SK-N-SH (cell line): ENCODE measurements at regions not wholly inside any gene's neighbourhood (a gene's known extent, or its start where the extent isn't known, plus 50 kb on each side); places are given as distances from the start of the nearest gene placed in this dataset.

Experiments used
- CTCF ChIA-PET: fragments of 300-600, 350-600 bp; formaldehyde crosslinking; extraction: SDS; loops from one replicate; lab custom pipeline; 2021; lab: Yijun Ruan, JAX
- POLR2A ChIA-PET: fragments of 350-600 bp; sonication (Branson Sonifier 250); formaldehyde crosslinking; extraction: SDS; loops from one replicate; lab custom pipeline; 2020; ENCODE audit warnings: antibody characterized with exemption, inconsistent platforms; lab: Yijun Ruan, JAX
- DNase-seq: peaks from one replicate; pipeline ENCODE4 v3.0.0; 2012
- H2AFZ ChIP-seq: fragments of 200-600 bp; sonication (generic); 2 replicates; pipeline ENCODE4 v1.8.1; 2016; ENCODE audit warnings: antibody characterized with exemption, mild to moderate bottlenecking, low read depth
- H3F3A ChIP-seq: fragments of 200-600 bp; sonication (generic); replicated peaks from 2 replicates; pipeline ENCODE3; 2016; ENCODE audit warnings: antibody characterized with exemption, mild to moderate bottlenecking; ENCODE audit not compliant: insufficient read depth
- H3K27ac ChIP-seq, 2 experiments: fragments of 200-500 bp in 1 of 2; fragments of 200-600 bp in 1 of 2; sonication (Bioruptor generic) in 1 of 2; sonication (generic), shearing (Covaris generic) in 1 of 2; 2 replicates each; pipeline versions ENCODE4 v1.5.1 to v1.6.1; 2014 to 2016; ENCODE audit warnings: low read depth in 2 of 2, inconsistent platforms in 1 of 2, low read length in 1 of 2, mild to moderate bottlenecking in 1 of 2, mixed read lengths in 1 of 2
- H3K27me3 ChIP-seq: fragments of 200-600 bp; sonication (generic), shearing (Covaris generic); 2 replicates; pipeline ENCODE4 v1.6.1; 2016; ENCODE audit warnings: mixed run types; ENCODE audit not compliant: insufficient read depth
- H3K36me3 ChIP-seq, 2 experiments: fragments of 200-500 bp in 1 of 2; fragments of 200-600 bp in 1 of 2; sonication (Bioruptor generic) in 1 of 2; sonication (generic) in 1 of 2; replicated peaks in 1 of 2; 2 replicates each; pipeline versions ENCODE3 to v1.5.1; 2014 to 2016; ENCODE audit warnings: low read length in 1 of 2, mild to moderate bottlenecking in 1 of 2; ENCODE audit not compliant: insufficient read depth in 2 of 2, control insufficient read depth in 1 of 2
- H3K4me1 ChIP-seq, 2 experiments: fragments of 200-500 bp in 1 of 2; fragments of 200-600 bp in 1 of 2; sonication (Bioruptor generic) in 1 of 2; sonication (generic), shearing (Covaris generic) in 1 of 2; 2 replicates each; pipeline versions ENCODE4 v1.5.1 to v1.6.1; 2014 to 2016; ENCODE audit warnings: low read depth in 1 of 2, low read length in 1 of 2, mixed run types in 1 of 2; ENCODE audit not compliant: insufficient read depth in 2 of 2, control insufficient read depth in 1 of 2
- H3K4me2 ChIP-seq: fragments of 200-600 bp; sonication (generic), shearing (Covaris generic); 2 replicates; pipeline ENCODE4 v1.6.1; 2017; ENCODE audit warnings: mixed run types
- H3K4me3 ChIP-seq, 2 experiments: fragments of 200-500 bp in 1 of 2; fragments of 200-600 bp in 1 of 2; sonication (Bioruptor generic) in 1 of 2; sonication (generic), shearing (Covaris generic) in 1 of 2; 2 replicates each; pipeline versions ENCODE4 v1.5.1 to v1.8.1; 2014 to 2016; ENCODE audit warnings: low read depth in 2 of 2, inconsistent platforms in 1 of 2, low read length in 1 of 2, mild to moderate bottlenecking in 1 of 2, mixed read lengths in 1 of 2, moderate library complexity in 1 of 2
- H3K79me2 ChIP-seq: fragments of 200-600 bp; sonication (generic); 2 replicates; pipeline ENCODE4 v1.8.1; 2017; ENCODE audit warnings: mild to moderate bottlenecking; ENCODE audit not compliant: insufficient read depth
- H3K9ac ChIP-seq: fragments of 200-600 bp; sonication (generic); 2 replicates; pipeline ENCODE4 v1.6.1; 2017; ENCODE audit warnings: mixed run types
- H3K9me2 ChIP-seq: fragments of 200-600 bp; sonication (generic); 2 replicates; pipeline ENCODE4 v1.6.1; 2017; ENCODE audit warnings: mixed run types
- H3K9me3 ChIP-seq: fragments of 200-600 bp; sonication (generic); 2 replicates; pipeline ENCODE4 v1.6.1; 2017; ENCODE audit warnings: mixed run types, mild to moderate bottlenecking, moderate library complexity
- H4K20me1 ChIP-seq: fragments of 200-600 bp; sonication (generic); 2 replicates; pipeline ENCODE4 v1.6.1; 2017; ENCODE audit warnings: mild to moderate bottlenecking, mixed run types; ENCODE audit not compliant: insufficient read depth
- EP300 ChIP-seq, 2 experiments: IDR thresholded peaks; 2 replicates each; pipeline versions ENCODE4 v1.4.0 to v1.6.1; 2012; ENCODE audit warnings: borderline replicate concordance in 1 of 2, low read depth in 1 of 2, low read length in 1 of 2
- EZH2phosphoT487 ChIP-seq: fragments of 200-600 bp; sonication (generic); IDR thresholded peaks from 2 replicates; pipeline ENCODE4 v1.6.1; 2017; ENCODE audit warnings: low read depth, mixed run types, mild to moderate bottlenecking, antibody characterized with exemption, moderate library complexity, borderline replicate concordance
- FOSL2 ChIP-seq: IDR thresholded peaks from 2 replicates; pipeline ENCODE4 v1.4.0; 2012; ENCODE audit warnings: low read depth, mild to moderate bottlenecking, moderate library complexity, borderline replicate concordance
- FOXJ3 ChIP-seq: sonication (generic); formaldehyde crosslinking; IDR thresholded peaks from 2 replicates; pipeline ENCODE4 v1.5.1; 2020; ENCODE audit warnings: mild to moderate bottlenecking, missing genetic modification reagents
- GATA2 ChIP-seq: sonication (generic); formaldehyde crosslinking; IDR thresholded peaks from 2 replicates; pipeline ENCODE4 v1.5.0; 2020; ENCODE audit warnings: mild to moderate bottlenecking, missing genetic modification reagents
- MEF2A ChIP-seq: IDR thresholded peaks from 2 replicates; pipeline ENCODE4 v1.4.0; 2012; ENCODE audit warnings: low read depth, borderline replicate concordance
- MXI1 ChIP-seq: IDR thresholded peaks from 2 replicates; pipeline ENCODE4 v1.6.1; 2012; ENCODE audit warnings: mild to moderate bottlenecking, low read depth, low read length, improper control_type of control experiment
- NRF1 ChIP-seq: IDR thresholded peaks from 2 replicates; pipeline ENCODE4 v1.6.1; 2012; ENCODE audit warnings: low read depth, mild to moderate bottlenecking, low read length
- RCOR1 ChIP-seq: fragments of 150-350 bp; IDR thresholded peaks from 2 replicates; pipeline ENCODE4 v1.6.1; 2017; ENCODE audit warnings: antibody characterized with exemption, low read length
- REST ChIP-seq: IDR thresholded peaks from 2 replicates; pipeline ENCODE4 v1.6.1; 2012; ENCODE audit warnings: mild to moderate bottlenecking, low read depth, low read length, moderate library complexity
- TCF12 ChIP-seq: IDR thresholded peaks from 2 replicates; pipeline ENCODE4 v1.4.0; 2012
- USF1 ChIP-seq: IDR thresholded peaks from 2 replicates; pipeline ENCODE4 v1.4.0; 2012; ENCODE audit warnings: low read depth, borderline replicate concordance
- USF2 ChIP-seq: fragments of 150-350 bp; IDR thresholded peaks from 2 replicates; pipeline ENCODE4 v1.6.1; 2017; ENCODE audit warnings: antibody characterized with exemption, low read length, low read depth, borderline replicate concordance
- YY1 ChIP-seq: IDR thresholded peaks from 2 replicates; pipeline ENCODE4 v1.4.0; 2012; ENCODE audit warnings: low read depth, mild to moderate bottlenecking
- ZBTB33 ChIP-seq: IDR thresholded peaks from 2 replicates; pipeline ENCODE4 v1.4.0; 2012; ENCODE audit warnings: low read depth, borderline replicate concordance
- WGBS: methylation state at CpG from one replicate; pipeline ENCODE4 v1.1.6; 2017; ENCODE audit warnings: low lambda C conversion rate; 5-methylcytosine and 5-hydroxymethylcytosine counted together

GRCh38 chr13:73223372-73223781 is 164.6 kb downstream of the KLF5 start:
- Histone ChIP-seq H3K36me3 (no peaks in the 10 kb centered on the region), H3F3A (no peaks in the 10 kb centered on the region), H3K27me3 (no peaks in the 10 kb centered on the region), H4K20me1 (no peaks in the 10 kb centered on the region), H3K4me3 (no peak overlapping the region), H3K9me3 (no peaks in the 10 kb centered on the region), H3K79me2 (no peaks in the 10 kb centered on the region), H3K4me2 (no peak overlapping the region), H3K27ac (no peak overlapping the region), H3K9me2 (no peaks in the 10 kb centered on the region), H2AFZ (no peak overlapping the region), H3K4me1 (no peaks in the 10 kb centered on the region), H3K9ac (no peak overlapping the region)
- CTCF ChIA-PET = no interaction called here
- WGBS = 77% methylated on average over 5 of the region's 5 CpGs
- POLR2A ChIA-PET = no interaction called here
- no peak for DNase-seq
- TF ChIP-seq MXI1 (no peak), TCF12 (no peak), USF2 (no peak), NRF1 (no peak), FOXJ3 (CRISPR knock-in tag) (no peak), EZH2phosphoT487 (no peak), RCOR1 (no peak), GATA2 (CRISPR knock-in tag) (no peak), EP300 (IDR thresholded peaks at IDR 0.05; ENCODE audit: borderline replicate concordance in 1 of 2, low read depth in 1 of 2, low read length in 1 of 2) (no peak), MEF2A (no peak), USF1 (no peak), FOSL2 (no peak), ZBTB33 (no peak)

GRCh38 chr13:73222627-73223305 is 164.0 kb downstream of the KLF5 start:
- Histone ChIP-seq H3K9me3 (no peaks in the 10 kb centered on the region), H2AFZ (no peak overlapping the region), H3K4me3 (no peak overlapping the region), H3K79me2 (no peaks in the 10 kb centered on the region), H3K27ac (no peak overlapping the region), H3K4me2 (no peak overlapping the region), H4K20me1 (no peaks in the 10 kb centered on the region), H3K4me1 (no peaks in the 10 kb centered on the region), H3K27me3 (no peaks in the 10 kb centered on the region), H3F3A (no peaks in the 10 kb centered on the region), H3K36me3 (no peaks in the 10 kb centered on the region), H3K9ac (no peak overlapping the region), H3K9me2 (no peaks in the 10 kb centered on the region)
- DNase-seq = no peak
- 71% methylated on average over 6 of the region's 6 CpGs for WGBS
- POLR2A ChIA-PET = no interaction called here
- CTCF ChIA-PET = no interaction called here
- TF ChIP-seq EP300 (IDR thresholded peaks at IDR 0.05; ENCODE audit: borderline replicate concordance in 1 of 2, low read depth in 1 of 2, low read length in 1 of 2) = no peak
- no peak for TF ChIP-seq USF2
- no peak for TF ChIP-seq REST
- TF ChIP-seq YY1 = no peak
- TF ChIP-seq ZBTB33 = no peak
- TF ChIP-seq EZH2phosphoT487 = no peak
